ELR (cell line): ENCODE measurements at regions not wholly inside any gene's neighbourhood (a gene's known extent, or its start where the extent isn't known, plus 50 kb on each side); places are given as distances from the start of the nearest gene placed in this dataset.
A peak's percentile ranks its signal among the peaks of the same experiment; 100 is the strongest.

ENCODE experiments used
- DNase-seq: peaks from one replicate; pipeline ENCODE4 v3.0.0-alpha.2; 2015; ENCODE audit warnings: low read depth

DNA sequence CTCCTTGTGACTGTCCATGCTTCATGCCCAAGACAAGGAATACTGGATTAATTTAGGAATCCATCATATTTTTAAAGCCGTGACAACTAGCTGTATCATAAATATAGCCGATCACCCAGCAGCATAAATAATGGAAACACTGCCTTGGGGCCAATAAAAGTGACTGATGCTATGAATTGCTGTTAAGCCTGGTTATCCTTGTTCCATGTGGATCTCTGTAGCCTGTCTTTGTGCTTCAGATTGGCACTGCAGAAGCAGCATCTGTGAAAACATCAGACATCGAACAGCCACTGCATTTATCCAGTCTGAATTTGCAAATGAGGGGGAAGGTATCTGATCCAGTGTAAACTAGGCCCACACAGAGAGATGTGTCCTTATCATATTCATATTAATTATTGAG, 1181.8 kb downstream of the SORCS1 start:
- no peak for DNase-seq

DNA sequence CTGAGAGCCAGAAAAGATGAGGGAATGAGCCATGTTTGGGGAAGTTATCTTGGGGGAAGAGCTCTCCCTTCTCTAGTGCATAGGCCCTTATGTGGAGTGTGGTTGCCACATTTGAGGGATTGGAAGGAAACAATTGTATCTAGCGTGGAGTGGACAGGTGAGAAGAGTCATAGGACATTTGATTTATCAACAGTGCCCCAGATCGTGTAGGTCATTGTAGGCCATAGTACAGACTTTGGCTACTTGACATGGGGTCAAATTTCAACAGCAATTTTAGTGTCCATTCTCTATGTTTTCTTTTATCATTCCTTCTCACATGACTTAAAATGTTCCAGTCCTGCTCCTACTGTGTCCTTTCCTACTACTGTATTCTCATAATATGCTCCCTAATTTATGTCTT, 1182.8 kb downstream of the SORCS1 start:
- DNase-seq = no peak

DNA sequence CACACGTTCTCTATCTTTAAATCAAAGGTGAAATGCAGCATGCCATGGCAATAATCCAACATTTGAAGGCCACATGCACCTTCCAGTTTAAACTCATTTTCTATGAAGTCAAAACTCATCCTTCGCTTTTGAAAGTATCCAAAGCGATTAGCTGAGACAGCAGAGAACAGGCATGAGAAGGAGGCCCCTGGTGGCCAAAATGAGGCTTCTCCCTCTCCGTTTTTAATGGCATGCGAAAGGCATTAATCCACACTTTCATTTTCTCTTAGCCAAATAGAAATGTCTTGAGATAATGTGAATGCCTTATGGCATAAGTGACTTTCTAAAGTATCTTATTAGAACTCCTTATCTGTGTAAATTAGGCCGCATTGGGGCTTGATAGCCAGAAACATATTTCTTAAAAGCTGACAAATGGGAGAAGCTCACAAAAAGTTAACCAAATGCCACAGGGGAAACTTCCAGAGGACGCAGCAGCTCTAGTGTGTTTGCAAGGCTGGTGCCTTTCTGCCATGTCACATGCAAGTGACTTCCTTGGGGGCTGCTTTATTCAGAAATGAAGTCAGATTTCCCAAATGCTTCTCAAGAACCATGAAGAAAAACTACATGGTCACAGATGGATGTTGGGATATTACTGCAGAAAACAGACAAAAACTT, 1189.6 kb downstream of the SORCS1 start:
- DNase-seq = peak; percentile 35

DNA sequence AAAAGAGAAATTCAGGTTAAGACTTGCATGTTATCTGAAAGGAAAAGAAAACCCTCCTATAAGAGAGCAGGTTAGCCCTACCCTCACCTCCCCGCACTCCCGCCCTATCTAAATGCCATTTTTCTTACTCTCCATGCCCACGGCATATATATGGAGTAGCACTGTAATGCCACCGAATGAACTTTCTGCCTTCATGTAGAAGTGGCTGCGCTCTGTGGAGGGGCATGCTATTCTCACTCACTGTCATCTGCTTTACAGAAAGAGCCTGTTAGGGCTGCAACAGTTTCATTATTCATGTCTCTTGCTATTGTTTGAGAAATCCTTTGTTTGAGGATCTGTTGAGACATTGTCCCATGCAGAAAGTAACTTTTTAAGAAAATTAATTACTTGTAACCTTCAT, 1190.6 kb downstream of the SORCS1 start:
- no peak for DNase-seq

- no peak for DNase-seq
These were observed 1191.1 kb downstream of the SORCS1 start for GRCh38 chr10:105973360-105973759.

DNA sequence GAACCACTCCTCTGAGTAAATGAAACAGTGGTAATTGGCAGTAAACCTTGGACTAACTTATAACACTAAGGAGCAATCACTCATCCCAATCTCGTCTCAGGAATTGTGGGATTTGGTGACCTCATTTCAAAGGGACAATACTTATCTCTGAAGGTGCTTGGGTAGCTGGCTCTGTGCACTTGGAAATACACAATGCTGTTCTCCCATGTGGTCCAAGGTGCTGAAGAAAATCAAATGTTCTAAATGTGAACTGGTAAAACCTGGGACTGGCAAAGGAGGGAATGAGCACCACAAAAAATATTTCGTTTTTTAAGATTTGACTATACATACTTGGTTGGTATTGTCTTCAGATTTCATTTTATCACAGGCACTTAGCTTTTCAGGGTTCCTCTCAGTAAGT, 1193.0 kb downstream of the SORCS1 start:
- DNase-seq = no peak

- DNase-seq = no peak
These were observed 1194.6 kb downstream of the SORCS1 start for GRCh38 chr10:105969884-105970377.

DNA sequence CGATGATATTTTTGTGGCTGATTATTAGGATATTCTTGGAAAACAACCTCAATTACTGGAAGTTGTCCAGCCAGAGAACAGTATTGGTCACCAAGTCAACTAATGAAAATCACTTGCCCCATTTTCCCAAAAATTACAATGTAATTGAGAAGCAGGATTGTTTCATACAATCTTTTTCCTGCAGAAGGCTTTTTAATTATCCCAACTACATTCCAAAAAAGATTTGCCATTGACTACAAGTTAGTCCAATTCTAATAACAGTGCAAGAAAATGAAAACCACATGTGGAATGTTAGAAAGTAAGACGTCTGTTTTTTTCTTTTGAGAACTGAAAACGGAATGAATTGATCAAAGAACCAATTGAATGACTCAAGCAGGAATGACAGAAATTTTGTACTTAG, 1195.8 kb downstream of the SORCS1 start:
- DNase-seq = no peak

- no peak for DNase-seq
These were observed 1197.2 kb downstream of the SORCS1 start for GRCh38 chr10:105967256-105967655.

- DNase-seq = no peak
These were observed 1199.4 kb downstream of the SORCS1 start for GRCh38 chr10:105965141-105965540.

- DNase-seq = no peak
These were observed 1200.5 kb downstream of the SORCS1 start for GRCh38 chr10:105964009-105964408.

- DNase-seq = no peak
These were observed 1201.1 kb downstream of the SORCS1 start for GRCh38 chr10:105963334-105963884.

- no peak for DNase-seq
These were observed 1208.0 kb downstream of the SORCS1 start for GRCh38 chr10:105956550-105956949.

GRCh38 chr10:105953861-105954260, 1210.6 kb downstream of the SORCS1 start:
- no peak for DNase-seq

GRCh38 chr10:105953056-105953455, 1211.5 kb downstream of the SORCS1 start:
- DNase-seq = no peak

GRCh38 chr10:105952153-105952552, 1212.4 kb downstream of the SORCS1 start:
- peak; percentile 4 for DNase-seq

- peak; percentile 60 for DNase-seq
These were observed 1214.1 kb downstream of the SORCS1 start for GRCh38 chr10:105950410-105950809.

DNA sequence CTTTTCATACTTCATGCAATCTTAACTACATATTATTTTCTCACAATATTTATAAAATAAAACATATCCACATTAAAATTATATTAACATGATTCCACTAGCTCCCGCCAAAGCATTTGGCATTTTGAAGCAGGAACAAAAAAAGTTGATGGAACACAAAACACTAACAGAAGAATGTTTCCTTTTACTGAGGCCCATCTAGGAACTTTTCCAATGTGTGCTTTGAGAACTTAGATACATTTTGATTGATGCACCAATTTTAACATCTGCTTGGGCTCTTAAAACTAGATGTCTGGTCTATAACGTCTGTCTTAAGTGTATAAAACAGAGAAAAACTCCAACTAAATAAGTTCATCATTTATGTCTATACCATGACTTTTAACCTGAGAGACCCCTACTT, 1214.8 kb downstream of the SORCS1 start:
- no peak for DNase-seq

- no peak for DNase-seq
These were observed 1239.3 kb downstream of the SORCS1 start for GRCh38 chr10:105925045-105925785.

DNA sequence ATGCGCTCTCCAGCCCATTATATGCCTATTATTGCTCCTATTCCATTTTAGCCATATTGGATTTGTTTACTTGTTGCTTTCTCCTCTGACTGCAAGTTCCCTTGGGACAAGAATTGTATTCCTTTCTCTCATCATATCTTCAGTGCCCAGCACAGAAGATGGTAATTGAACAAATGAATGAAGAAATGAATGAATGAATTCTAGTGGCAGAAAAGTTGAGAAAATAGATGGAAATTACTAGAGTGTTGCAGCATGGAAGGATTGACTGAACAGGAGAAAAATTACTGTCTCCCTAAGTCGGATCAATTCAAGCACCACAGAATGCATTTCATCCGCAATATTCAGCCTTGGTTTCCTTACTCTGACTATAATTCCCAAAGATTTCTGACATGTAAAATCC, 1243.2 kb downstream of the SORCS1 start:
- no peak for DNase-seq

- DNase-seq = no peak
These were observed 1250.1 kb downstream of the SORCS1 start for GRCh38 chr10:105914432-105914831.

DNA sequence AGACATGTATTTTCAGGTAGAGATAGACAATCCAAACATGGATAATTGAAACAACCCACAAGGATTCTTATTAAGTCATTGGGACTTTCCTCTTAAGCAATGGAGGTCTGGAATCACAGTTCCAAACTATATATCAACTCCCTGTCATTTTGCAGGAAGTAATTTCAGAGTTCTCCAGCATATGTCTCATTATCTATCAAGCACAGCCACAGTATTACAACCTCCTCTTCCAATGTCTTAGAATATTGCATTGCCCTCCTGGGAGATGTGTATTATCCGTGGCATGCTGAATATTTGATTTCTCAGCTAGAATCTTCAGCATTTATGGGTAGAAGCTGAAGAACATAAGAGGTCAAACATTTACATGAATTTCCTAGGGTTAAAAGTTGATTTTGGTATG, 1255.8 kb downstream of the SORCS1 start:
- DNase-seq = no peak

- DNase-seq = no peak
These were observed 1244.4 kb downstream of the SORCS3 start for GRCh38 chr10:105885495-105885894.
